H9 (cell line): ENCODE measurements at regions not wholly inside any gene's neighbourhood (a gene's known extent, or its start where the extent isn't known, plus 50 kb on each side); places are given as distances from the start of the nearest gene placed in this dataset.

Experiments used
- DNase-seq: peaks from one replicate; pipeline ENCODE4 v3.0.0-alpha.2; 2017
- H2AFZ ChIP-seq: one replicate; pipeline ENCODE4 v1.6.1; 2013; ENCODE audit warnings: mild to moderate bottlenecking, low read length, control low read depth, moderate library complexity
- H2AK5ac ChIP-seq: 2 replicates; pipeline ENCODE4 v1.6.1; 2013; ENCODE audit warnings: low read length, control low read depth, mixed read lengths; ENCODE audit not compliant: insufficient read length
- H2BK120ac ChIP-seq: one replicate; pipeline ENCODE4 v1.6.1; 2013; ENCODE audit warnings: low read depth, mild to moderate bottlenecking, low read length, control low read depth, inconsistent platforms; ENCODE audit not compliant: poor library complexity, severe bottlenecking
- H2BK12ac ChIP-seq: 2 replicates; pipeline ENCODE4 v1.6.1; 2013; ENCODE audit warnings: low read length, control low read depth, mixed read lengths, low read depth; ENCODE audit not compliant: insufficient read length
- H2BK15ac ChIP-seq: 2 replicates; pipeline ENCODE4 v1.6.1; 2013; ENCODE audit warnings: low read depth, low read length, control low read depth
- H2BK20ac ChIP-seq: one replicate; pipeline ENCODE4 v1.6.1; 2013; ENCODE audit warnings: low read depth, mild to moderate bottlenecking, low read length, control low read depth, inconsistent platforms; ENCODE audit not compliant: poor library complexity, severe bottlenecking
- H2BK5ac ChIP-seq: 2 replicates; pipeline ENCODE4 v1.6.1; 2013; ENCODE audit warnings: low read length, control low read depth, mixed read lengths; ENCODE audit not compliant: insufficient read length
- H3K14ac ChIP-seq: 2 replicates; pipeline ENCODE4 v1.6.1; 2013; ENCODE audit warnings: low read length, control low read depth; ENCODE audit not compliant: insufficient read depth
- H3K18ac ChIP-seq: 2 replicates; pipeline ENCODE4 v1.6.1; 2013; ENCODE audit warnings: low read depth, mild to moderate bottlenecking, mixed read lengths, low read length, control low read depth; ENCODE audit not compliant: insufficient read length
- H3K23ac ChIP-seq: 2 replicates; pipeline ENCODE4 v1.6.1; 2013; ENCODE audit warnings: low read length, control low read depth, mixed read lengths, low read depth; ENCODE audit not compliant: insufficient read length
- H3K23me2 ChIP-seq: 2 replicates; pipeline ENCODE4 v1.6.1; 2013; ENCODE audit warnings: low read depth, mild to moderate bottlenecking, mixed read lengths, low read length, control low read depth; ENCODE audit not compliant: insufficient read length, poor library complexity, severe bottlenecking
- H3K27ac ChIP-seq: 2 replicates; pipeline ENCODE4 v1.5.1; 2013; ENCODE audit warnings: low read length, control low read depth, mixed read lengths, low read depth; ENCODE audit not compliant: insufficient read length
- H3K27me3 ChIP-seq: 2 replicates; pipeline ENCODE4 v1.6.1; 2013; ENCODE audit warnings: low read length, control low read depth, inconsistent platforms; ENCODE audit not compliant: insufficient read depth
- H3K4ac ChIP-seq: 2 replicates; pipeline ENCODE4 v1.6.1; 2013; ENCODE audit warnings: low read depth, mild to moderate bottlenecking, control low read depth, inconsistent platforms, low read length, moderate library complexity
- H3K4me1 ChIP-seq: 2 replicates; pipeline ENCODE4 v1.6.1; 2013; ENCODE audit warnings: low read length, control low read depth, inconsistent platforms; ENCODE audit not compliant: insufficient read depth
- H3K4me2 ChIP-seq: 2 replicates; pipeline ENCODE4 v1.6.1; 2013; ENCODE audit warnings: low read length, control low read depth, mixed read lengths; ENCODE audit not compliant: insufficient read length, insufficient read depth
- H3K56ac ChIP-seq: 2 replicates; pipeline ENCODE4 v1.6.1; 2013; ENCODE audit warnings: low read depth, mild to moderate bottlenecking, mixed read lengths, low read length, control low read depth; ENCODE audit not compliant: insufficient read length
- H3K79me1 ChIP-seq: 2 replicates; pipeline ENCODE4 v1.6.1; 2013; ENCODE audit warnings: low read depth, mild to moderate bottlenecking, moderate library complexity, low read length, control low read depth, inconsistent platforms; ENCODE audit not compliant: insufficient read depth, poor library complexity, severe bottlenecking
- H3K79me2 ChIP-seq: 2 replicates; pipeline ENCODE4 v1.6.1; 2013; ENCODE audit warnings: low read length, control low read depth, inconsistent platforms; ENCODE audit not compliant: insufficient read depth
- H3K9ac ChIP-seq: 2 replicates; pipeline ENCODE4 v1.6.1; 2013; ENCODE audit warnings: low read length, control low read depth, mixed read lengths; ENCODE audit not compliant: insufficient read length; ENCODE audit errors: extremely low read depth
- H3K9me3 ChIP-seq: one replicate; pipeline ENCODE4 v1.6.1; 2013; ENCODE audit warnings: low read depth, low read length, inconsistent platforms; ENCODE audit not compliant: control insufficient read depth
- H3T11ph ChIP-seq: one replicate; pipeline ENCODE4 v1.6.1; 2013; ENCODE audit warnings: mild to moderate bottlenecking, low read length, control low read depth, inconsistent platforms
- H4K20me1 ChIP-seq: one replicate; pipeline ENCODE4 v1.6.1; 2013; ENCODE audit not compliant: control insufficient read depth, insufficient read length, insufficient read depth
- H4K5ac ChIP-seq: 2 replicates; pipeline ENCODE4 v1.6.1; 2013; ENCODE audit warnings: low read depth, mild to moderate bottlenecking, mixed read lengths, low read length, control low read depth; ENCODE audit not compliant: insufficient read length
- H4K8ac ChIP-seq: replicated peaks from 2 replicates; pipeline ENCODE4 v1.6.1; 2013; ENCODE audit warnings: low read length, control low read depth, mixed read lengths, low read depth; ENCODE audit not compliant: insufficient read length
- H4K91ac ChIP-seq: 2 replicates; pipeline ENCODE4 v1.6.1; 2013; ENCODE audit warnings: low read depth, mild to moderate bottlenecking, moderate library complexity, mixed read lengths, low read length, control low read depth; ENCODE audit not compliant: insufficient read length
- H3K27ac Mint-ChIP-seq, 3 experiments: 2 replicates in 2 of 3; 3 replicates in 1 of 3; pipeline ENCODE4 v1.8.0; 2020 to 2021; ENCODE audit warnings: mixed read lengths in 3 of 3, mild to moderate bottlenecking in 1 of 3, moderate library complexity in 1 of 3
- H3K27me3 Mint-ChIP-seq: 2 replicates; pipeline ENCODE4 v1.8.0; 2021; ENCODE audit warnings: low read depth, mild to moderate bottlenecking, moderate library complexity, mixed read lengths
- H3K36me3 Mint-ChIP-seq, 3 experiments: 2 replicates in 2 of 3; 3 replicates in 1 of 3; pipeline ENCODE4 v1.8.0; 2020 to 2021; ENCODE audit warnings: low read depth in 3 of 3, mixed read lengths in 3 of 3; ENCODE audit not compliant: insufficient read depth in 1 of 3
- H3K4me1 Mint-ChIP-seq, 2 experiments: 2 replicates each; pipeline ENCODE4 v1.8.0; 2020; ENCODE audit warnings: mixed read lengths in 2 of 2
- H3K4me3 Mint-ChIP-seq, 2 experiments: 2 replicates in 1 of 2; 3 replicates in 1 of 2; pipeline ENCODE4 v1.8.0; 2020 to 2021; ENCODE audit warnings: mild to moderate bottlenecking in 2 of 2, mixed read lengths in 2 of 2, moderate library complexity in 1 of 2
- H3K9me3 Mint-ChIP-seq, 2 experiments: 2 replicates in 1 of 2; 3 replicates in 1 of 2; pipeline ENCODE4 v1.8.0; 2020; ENCODE audit warnings: mild to moderate bottlenecking in 2 of 2, mixed read lengths in 2 of 2, moderate library complexity in 1 of 2
- WGBS: extraction: QIAGEN DNeasy Blood & Tissue Kit; methylation state at CpG from one replicate; pipeline ENCODE4 v1.1.7; 2013; ENCODE audit warnings: missing lambda C conversion rate, low lambda C conversion rate, mixed read lengths; ENCODE audit not compliant: insufficient read length; ENCODE audit errors: extremely low coverage; 5-methylcytosine and 5-hydroxymethylcytosine counted together
- TF ChIP-seq, protein P1 (sequence below): fragments of 200-600 bp; sonication (generic); conservative IDR thresholded peaks from 3 replicates; pipeline ENCODE4 v1.8.0; 2021; ENCODE audit warnings: antibody characterized with exemption, mild to moderate bottlenecking

DNA sequence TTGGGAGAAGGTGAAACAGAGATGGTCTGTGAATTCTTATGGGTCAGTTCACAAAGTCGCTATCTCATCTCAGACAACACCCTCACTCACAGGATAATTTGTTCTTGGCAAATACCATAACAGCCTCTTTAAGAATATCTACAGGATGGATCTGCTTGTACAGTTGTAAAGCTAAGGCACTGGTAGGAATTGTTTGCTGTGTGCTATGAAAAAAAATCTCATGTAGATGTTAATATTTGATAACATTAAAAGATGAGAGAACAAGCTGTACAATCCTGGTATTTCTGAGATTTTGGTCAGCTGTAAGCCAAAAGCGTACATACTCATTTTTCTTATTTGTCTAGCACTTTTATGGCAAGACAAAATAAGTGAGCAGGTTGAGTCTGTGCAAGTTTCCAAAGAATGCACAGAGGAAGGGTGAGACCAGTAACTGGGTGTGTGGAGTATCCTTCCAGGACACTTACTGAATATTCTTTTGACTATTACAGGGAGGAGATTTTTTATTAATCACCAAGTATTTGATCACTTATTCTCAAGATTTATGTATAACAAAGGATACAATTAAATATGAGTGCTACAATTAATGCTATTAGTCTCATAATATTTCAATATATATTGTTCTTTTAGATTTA is 814.5 kb upstream of the MIR17HG start:
- H3K27ac Mint-ChIP-seq, result no peak overlapping the region
- no CpG with 5 or more reads among the region's 2 CpGs for WGBS
- TF ChIP-seq, protein P1, sequence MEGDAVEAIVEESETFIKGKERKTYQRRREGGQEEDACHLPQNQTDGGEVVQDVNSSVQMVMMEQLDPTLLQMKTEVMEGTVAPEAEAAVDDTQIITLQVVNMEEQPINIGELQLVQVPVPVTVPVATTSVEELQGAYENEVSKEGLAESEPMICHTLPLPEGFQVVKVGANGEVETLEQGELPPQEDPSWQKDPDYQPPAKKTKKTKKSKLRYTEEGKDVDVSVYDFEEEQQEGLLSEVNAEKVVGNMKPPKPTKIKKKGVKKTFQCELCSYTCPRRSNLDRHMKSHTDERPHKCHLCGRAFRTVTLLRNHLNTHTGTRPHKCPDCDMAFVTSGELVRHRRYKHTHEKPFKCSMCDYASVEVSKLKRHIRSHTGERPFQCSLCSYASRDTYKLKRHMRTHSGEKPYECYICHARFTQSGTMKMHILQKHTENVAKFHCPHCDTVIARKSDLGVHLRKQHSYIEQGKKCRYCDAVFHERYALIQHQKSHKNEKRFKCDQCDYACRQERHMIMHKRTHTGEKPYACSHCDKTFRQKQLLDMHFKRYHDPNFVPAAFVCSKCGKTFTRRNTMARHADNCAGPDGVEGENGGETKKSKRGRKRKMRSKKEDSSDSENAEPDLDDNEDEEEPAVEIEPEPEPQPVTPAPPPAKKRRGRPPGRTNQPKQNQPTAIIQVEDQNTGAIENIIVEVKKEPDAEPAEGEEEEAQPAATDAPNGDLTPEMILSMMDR, result no peak
- Histone ChIP-seq H4K5ac (no peak overlapping the region), H2BK120ac (no peak overlapping the region), H3K9me3 (no peaks in the 10 kb centered on the region), H2BK5ac (no peak overlapping the region), H4K91ac (no peak overlapping the region), H4K20me1 (no peaks in the 10 kb centered on the region), H3K56ac (no peak overlapping the region), H2AK5ac (no peak overlapping the region), H3K18ac (no peak overlapping the region), H3K9ac (no peak overlapping the region), H3K4me2 (no peak overlapping the region), H2AFZ (no peak overlapping the region), H2BK15ac (no peak overlapping the region), H3K23me2 (no peaks in the 10 kb centered on the region), H3K23ac (no peak overlapping the region), H3K79me1 (no peaks in the 10 kb centered on the region), H3K4me1 (no peaks in the 10 kb centered on the region), H4K8ac (no peak overlapping the region), H3K4ac (no peak overlapping the region), H2BK20ac (no peak overlapping the region), H3T11ph (no peak overlapping the region), H3K27me3 (no peaks in the 10 kb centered on the region), H2BK12ac (no peak overlapping the region), H3K27ac (no peak overlapping the region), H3K79me2 (no peaks in the 10 kb centered on the region), H3K14ac (no peak overlapping the region)
- H3K9me3 Mint-ChIP-seq, result no peaks in the 10 kb centered on the region; a peak in 1 of 5 replicates
- no peaks in the 10 kb centered on the region for H3K36me3 Mint-ChIP-seq
- H3K4me3 Mint-ChIP-seq, result no peak overlapping the region
- no peak for DNase-seq
- no peaks in the 10 kb centered on the region for H3K27me3 Mint-ChIP-seq
- H3K4me1 Mint-ChIP-seq, result no peaks in the 10 kb centered on the region
